Progenitor cell of endocrine pancreas (in vitro differentiated cells): ENCODE measurements at regions not wholly inside any gene's neighbourhood (a gene's known extent, or its start where the extent isn't known, plus 50 kb on each side); places are given as distances from the start of the nearest gene placed in this dataset.

Experiments used
- DNase-seq: peaks from one replicate; pipeline ENCODE4 v3.0.0; 2021; ENCODE audit warnings: low spot score; ENCODE audit not compliant: unreplicated experiment
- H3K27ac Mint-ChIP-seq: 2 replicates; pipeline ENCODE4 v1.8.0; 2021; ENCODE audit warnings: mild to moderate bottlenecking, moderate library complexity, mixed read lengths
- H3K27me3 Mint-ChIP-seq: 2 replicates; pipeline ENCODE4 v1.8.0; 2021; ENCODE audit warnings: mixed read lengths
- H3K36me3 Mint-ChIP-seq: 2 replicates; pipeline ENCODE4 v1.8.0; 2022; ENCODE audit warnings: mixed read lengths; ENCODE audit not compliant: insufficient read depth
- H3K4me1 Mint-ChIP-seq: 2 replicates; pipeline ENCODE4 v1.8.0; 2021; ENCODE audit warnings: low read depth, mixed read lengths
- H3K4me3 Mint-ChIP-seq: 2 replicates; pipeline ENCODE4 v1.8.0; 2021; ENCODE audit warnings: low read depth, mild to moderate bottlenecking, moderate library complexity, mixed read lengths
- H3K9me3 Mint-ChIP-seq: 2 replicates; pipeline ENCODE4 v1.8.0; 2021; ENCODE audit warnings: low read depth, mixed read lengths
- CTCF ChIP-seq: fragments of 200-600 bp; sonication (generic); IDR thresholded peaks from one replicate; pipeline ENCODE4 v1.5.0; 2021; ENCODE audit warnings: antibody characterized with exemption, mild to moderate bottlenecking; ENCODE audit not compliant: unreplicated experiment

- Mint-ChIP-seq H3K27ac (no peak overlapping the region), H3K9me3 (no peaks in the 10 kb centered on the region), H3K36me3 (no peaks in the 10 kb centered on the region), H3K4me1 (peaks cover 7% of the 10 kb centered on the region), H3K27me3 (peaks cover 9% of the 10 kb centered on the region), H3K4me3 (no peak overlapping the region)
- DNase-seq, result no peak
- TF ChIP-seq CTCF, result no peak
Measured at GRCh38 chr10:56605051-56605450, 244.0 kb upstream of the ZWINT start.

GRCh38 chr10:56604624-56605023 is 243.6 kb upstream of the ZWINT start:
- Mint-ChIP-seq H3K36me3 (no peaks in the 10 kb centered on the region), H3K4me3 (no peak overlapping the region)
- TF ChIP-seq CTCF, result no peak

GRCh38 chr10:56599201-56599600 is 238.1 kb upstream of the ZWINT start:
- DNase-seq, result no peak
- no peak for TF ChIP-seq CTCF
- Mint-ChIP-seq H3K27me3 (peaks cover 6% of the 10 kb centered on the region), H3K36me3 (no peaks in the 10 kb centered on the region), H3K4me3 (no peak overlapping the region), H3K4me1 (peaks cover 11% of the 10 kb centered on the region), H3K27ac (no peak overlapping the region), H3K9me3 (no peaks in the 10 kb centered on the region)

More at GRCh38 chr10:56604624-56605023, 243.6 kb upstream of the ZWINT start:
- Mint-ChIP-seq H3K4me1 (peaks cover 7% of the 10 kb centered on the region), H3K9me3 (no peaks in the 10 kb centered on the region), H3K27me3 (peaks cover 9% of the 10 kb centered on the region), H3K27ac (no peak overlapping the region)
- no peak for DNase-seq

GRCh38 chr10:56596257-56596656 is 235.2 kb upstream of the ZWINT start:
- TF ChIP-seq CTCF, result no peak
- H3K9me3 Mint-ChIP-seq, result no peaks in the 10 kb centered on the region
- H3K4me3 Mint-ChIP-seq, result no peak overlapping the region
- H3K4me1 Mint-ChIP-seq, result peaks cover 15% of the 10 kb centered on the region
- no peak overlapping the region for H3K27ac Mint-ChIP-seq
- no peak for DNase-seq
- H3K36me3 Mint-ChIP-seq, result no peaks in the 10 kb centered on the region
- no peaks in the 10 kb centered on the region for H3K27me3 Mint-ChIP-seq

GRCh38 chr10:56593120-56593519 is 232.1 kb upstream of the ZWINT start:
- H3K4me3 Mint-ChIP-seq, result no peak overlapping the region
- peaks cover 4% of the 10 kb centered on the region for H3K9me3 Mint-ChIP-seq
- no peaks in the 10 kb centered on the region for H3K27me3 Mint-ChIP-seq
- TF ChIP-seq CTCF, result no peak
- no peak overlapping the region for H3K27ac Mint-ChIP-seq
- peaks cover 15% of the 10 kb centered on the region for H3K4me1 Mint-ChIP-seq
- H3K36me3 Mint-ChIP-seq, result no peaks in the 10 kb centered on the region
- DNase-seq, result no peak
